ENCODE measurements at regions not wholly inside any gene's neighbourhood (a gene's known extent, or its start where the extent isn't known, plus 50 kb on each side); places are given as distances from the start of the nearest gene placed in this dataset.
A peak's percentile ranks its signal among the peaks of the same experiment; 100 is the strongest.

DNA sequence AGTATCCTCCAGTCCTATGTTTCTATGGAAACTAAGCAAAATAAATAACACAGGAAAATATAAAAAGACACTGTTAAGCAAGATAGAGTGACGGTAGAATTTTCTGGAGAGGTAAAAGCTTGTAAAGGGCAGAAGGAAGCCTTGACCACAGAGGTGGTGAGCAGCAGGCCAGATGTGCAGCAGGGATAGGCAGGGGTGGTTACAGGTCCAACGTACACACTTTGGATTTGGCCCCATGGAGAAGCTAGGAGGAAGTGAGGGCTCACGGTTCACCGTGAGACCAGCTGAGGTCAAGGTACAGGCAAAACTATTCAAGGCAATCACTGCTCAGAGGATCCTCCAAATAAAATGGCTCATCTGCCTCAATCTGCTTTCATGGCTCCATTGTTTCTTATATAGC is 242.8 kb downstream of the B3GLCT start:
- no peaks in the 10 kb centered on the region for H3K27me3 ChIP-seq (replicated peaks; ENCODE audit: control insufficient read depth, insufficient read depth, low read length)
- no peaks in the 10 kb centered on the region for H3K9me3 ChIP-seq (ENCODE audit: control insufficient read depth, low read length)
- no peaks in the 10 kb centered on the region for H3K36me3 ChIP-seq (ENCODE audit: control insufficient read depth, insufficient read depth, low read length, severe bottlenecking)
- H3K4me3 ChIP-seq (ENCODE audit: low read length), result no peak overlapping the region
- H3K9ac ChIP-seq (ENCODE audit: low read length), result no peak overlapping the region
- peaks cover 8% of the 10 kb centered on the region for H3K4me1 ChIP-seq (ENCODE audit: control insufficient read depth, insufficient read depth, low read length)
- no peak for DNase-seq (ENCODE audit: low read depth)

DNA sequence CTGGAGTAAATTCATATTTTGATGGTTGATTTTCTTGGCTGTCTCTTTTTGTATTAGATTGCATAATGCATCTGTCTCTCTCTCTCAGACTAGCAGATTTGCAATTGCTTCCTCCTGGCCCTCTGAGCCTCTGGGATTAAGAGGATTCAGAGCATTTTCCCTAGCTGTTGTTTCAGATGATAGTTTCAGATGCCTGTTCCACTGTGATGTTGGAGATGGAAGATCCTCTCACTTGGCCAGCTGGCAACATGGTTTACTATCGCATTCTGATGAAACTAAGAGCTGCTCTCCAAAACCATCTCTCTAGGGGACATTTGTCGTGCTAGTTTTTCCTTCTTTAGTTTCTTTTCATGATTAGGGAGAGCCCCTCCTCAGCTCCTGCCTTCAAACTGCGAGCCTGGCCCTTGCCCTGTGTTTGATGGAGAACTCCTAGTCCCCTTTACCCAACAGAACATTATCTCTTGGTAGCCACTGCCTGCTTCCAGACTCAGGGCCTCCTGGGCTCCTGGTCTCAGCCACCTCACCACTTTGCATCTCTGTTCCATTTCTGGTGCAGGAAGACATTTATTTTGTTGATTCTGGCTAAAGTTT is 244.6 kb downstream of the B3GLCT start:
- DNase-seq (ENCODE audit: low read depth), result peak; percentile 8
- Histone ChIP-seq H3K9me3 (ENCODE audit: control insufficient read depth, low read length) (no peaks in the 10 kb centered on the region), H3K36me3 (ENCODE audit: control insufficient read depth, insufficient read depth, low read length, severe bottlenecking) (no peaks in the 10 kb centered on the region), H3K9ac (ENCODE audit: low read length) (no peak overlapping the region), H3K4me1 (ENCODE audit: control insufficient read depth, insufficient read depth, low read length) (peaks cover 15% of the 10 kb centered on the region), H3K4me3 (ENCODE audit: low read length) (no peak overlapping the region), H3K27me3 (replicated peaks; ENCODE audit: control insufficient read depth, insufficient read depth, low read length) (no peaks in the 10 kb centered on the region)

DNA sequence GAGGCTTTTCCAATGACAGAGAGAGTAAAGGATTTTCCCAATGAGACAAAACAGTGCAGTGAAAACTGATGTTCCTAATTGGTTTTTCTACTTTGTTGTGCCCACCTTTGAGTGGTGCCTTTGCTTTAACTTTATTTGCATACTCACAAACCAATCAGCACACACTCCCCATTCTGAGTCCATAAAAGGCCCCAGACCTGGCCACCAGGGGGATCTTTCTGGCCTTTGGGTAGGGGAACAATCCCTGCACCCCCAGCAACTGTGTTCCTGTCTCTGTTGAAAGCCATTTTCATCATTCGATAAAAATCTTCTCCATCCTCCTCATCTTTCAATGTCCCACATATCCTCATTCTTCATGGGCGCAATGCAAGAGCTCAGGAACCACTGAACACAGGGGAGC is 252.8 kb downstream of the B3GLCT start:
- DNase-seq (ENCODE audit: low read depth), result no peak
- no peak overlapping the region for H3K4me3 ChIP-seq (ENCODE audit: low read length)
- H3K36me3 ChIP-seq (ENCODE audit: control insufficient read depth, insufficient read depth, low read length, severe bottlenecking), result no peaks in the 10 kb centered on the region
- H3K9ac ChIP-seq (ENCODE audit: low read length), result no peak overlapping the region
- peaks cover 7% of the 10 kb centered on the region for H3K4me1 ChIP-seq (ENCODE audit: control insufficient read depth, insufficient read depth, low read length)
- no peaks in the 10 kb centered on the region for H3K27me3 ChIP-seq (replicated peaks; ENCODE audit: control insufficient read depth, insufficient read depth, low read length)
- no peaks in the 10 kb centered on the region for H3K9me3 ChIP-seq (ENCODE audit: control insufficient read depth, low read length)

DNA sequence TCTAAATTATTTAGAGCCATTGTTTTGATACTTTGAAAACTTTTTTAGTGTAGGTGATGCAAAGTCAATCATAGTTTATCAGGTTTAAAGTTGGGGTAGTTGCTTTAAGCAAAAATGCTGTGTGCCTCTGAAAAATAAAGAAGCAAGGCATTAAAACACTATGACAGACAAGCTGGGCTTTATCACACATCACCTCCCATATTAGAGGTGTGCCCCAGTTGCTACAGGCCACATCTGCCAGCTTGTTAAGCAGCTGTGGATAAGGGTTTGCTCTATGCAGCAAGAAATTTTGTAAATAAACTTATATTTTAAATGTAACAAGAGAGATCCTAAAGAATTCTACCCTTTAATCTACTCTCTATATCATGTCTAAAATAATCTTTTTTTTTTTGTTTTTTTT is 255.8 kb downstream of the B3GLCT start:
- no peak overlapping the region for H3K4me3 ChIP-seq (ENCODE audit: low read length)
- H3K9ac ChIP-seq (ENCODE audit: low read length), result no peak overlapping the region
- H3K27me3 ChIP-seq (replicated peaks; ENCODE audit: control insufficient read depth, insufficient read depth, low read length), result no peaks in the 10 kb centered on the region
- DNase-seq (ENCODE audit: low read depth), result no peak
- H3K4me1 ChIP-seq (ENCODE audit: control insufficient read depth, insufficient read depth, low read length), result no peaks in the 10 kb centered on the region
- no peaks in the 10 kb centered on the region for H3K36me3 ChIP-seq (ENCODE audit: control insufficient read depth, insufficient read depth, low read length, severe bottlenecking)
- H3K9me3 ChIP-seq (ENCODE audit: control insufficient read depth, low read length), result no peaks in the 10 kb centered on the region

DNA sequence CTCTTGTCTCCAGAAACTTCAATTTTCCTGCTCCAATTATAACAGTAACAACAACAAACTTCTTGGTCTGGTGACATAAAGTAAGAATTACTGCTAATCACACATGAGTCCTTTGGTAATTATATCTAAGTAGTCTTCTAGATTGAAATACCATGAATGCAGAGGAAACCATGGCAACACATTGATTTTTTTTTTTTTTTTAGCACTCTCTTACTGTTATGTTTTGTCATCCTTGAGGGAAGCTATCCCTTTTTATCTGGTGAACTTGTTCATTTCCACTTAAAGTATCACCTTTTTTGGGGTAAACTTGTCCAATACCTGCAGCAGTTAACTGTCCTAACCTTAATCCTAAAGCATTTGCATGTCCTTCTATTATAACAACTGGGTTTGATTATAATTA is 256.3 kb downstream of the B3GLCT start:
- Histone ChIP-seq H3K9ac (ENCODE audit: low read length) (no peak overlapping the region), H3K36me3 (ENCODE audit: control insufficient read depth, insufficient read depth, low read length, severe bottlenecking) (no peaks in the 10 kb centered on the region), H3K4me1 (ENCODE audit: control insufficient read depth, insufficient read depth, low read length) (no peaks in the 10 kb centered on the region), H3K9me3 (ENCODE audit: control insufficient read depth, low read length) (no peaks in the 10 kb centered on the region), H3K4me3 (ENCODE audit: low read length) (no peak overlapping the region), H3K27me3 (replicated peaks; ENCODE audit: control insufficient read depth, insufficient read depth, low read length) (no peaks in the 10 kb centered on the region)
- no peak for DNase-seq (ENCODE audit: low read depth)

DNA sequence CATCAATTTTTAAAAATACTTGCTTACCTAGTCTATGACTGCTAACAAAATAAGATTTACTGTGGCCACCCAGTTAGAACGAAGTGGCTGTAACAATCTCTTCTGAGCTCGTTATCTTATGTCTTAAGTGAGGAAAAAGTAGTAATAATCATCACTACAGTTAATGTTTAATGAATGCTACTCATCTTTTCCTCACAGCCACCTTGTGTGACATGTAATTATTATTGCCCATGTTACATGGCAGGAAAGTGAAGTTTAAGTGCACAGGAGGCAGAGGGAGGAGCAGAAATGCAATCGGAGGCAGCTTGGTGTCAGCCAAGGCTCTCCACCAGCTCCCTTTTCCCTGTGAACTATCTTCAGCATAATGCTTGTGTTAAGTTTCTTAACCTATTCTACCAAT is 260.3 kb downstream of the B3GLCT start:
- H3K9me3 ChIP-seq (ENCODE audit: control insufficient read depth, low read length), result no peaks in the 10 kb centered on the region
- no peak overlapping the region for H3K9ac ChIP-seq (ENCODE audit: low read length)
- H3K4me1 ChIP-seq (ENCODE audit: control insufficient read depth, insufficient read depth, low read length), result peaks cover 8% of the 10 kb centered on the region
- no peaks in the 10 kb centered on the region for H3K27me3 ChIP-seq (replicated peaks; ENCODE audit: control insufficient read depth, insufficient read depth, low read length)
- no peaks in the 10 kb centered on the region for H3K36me3 ChIP-seq (ENCODE audit: control insufficient read depth, insufficient read depth, low read length, severe bottlenecking)
- no peak for DNase-seq (ENCODE audit: low read depth)
- no peak overlapping the region for H3K4me3 ChIP-seq (ENCODE audit: low read length)

DNA sequence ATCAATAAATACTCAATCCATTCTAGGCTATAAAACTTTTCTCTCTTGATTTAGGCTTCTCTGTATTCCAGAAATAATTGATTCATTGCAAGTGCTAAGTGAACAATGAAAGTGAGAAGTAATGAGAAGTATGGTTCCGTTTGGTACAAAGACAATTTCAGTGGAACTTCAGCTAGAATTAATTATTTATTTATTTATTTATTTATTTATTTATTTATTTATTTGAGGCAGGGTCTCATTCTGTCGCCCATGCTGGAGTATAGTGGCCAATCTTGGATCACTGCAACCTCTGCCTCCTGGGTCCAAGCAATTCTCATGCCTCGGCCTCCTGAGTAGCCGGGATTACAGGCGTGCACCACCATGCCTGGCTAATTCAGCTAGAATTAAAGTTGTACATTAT is 262.1 kb downstream of the B3GLCT start:
- Histone ChIP-seq H3K4me3 (ENCODE audit: low read length) (no peak overlapping the region), H3K36me3 (ENCODE audit: control insufficient read depth, insufficient read depth, low read length, severe bottlenecking) (no peaks in the 10 kb centered on the region), H3K4me1 (ENCODE audit: control insufficient read depth, insufficient read depth, low read length) (peaks cover 8% of the 10 kb centered on the region), H3K9me3 (ENCODE audit: control insufficient read depth, low read length) (no peaks in the 10 kb centered on the region), H3K27me3 (replicated peaks; ENCODE audit: control insufficient read depth, insufficient read depth, low read length) (no peaks in the 10 kb centered on the region), H3K9ac (ENCODE audit: low read length) (no peak overlapping the region)
- no peak for DNase-seq (ENCODE audit: low read depth)

DNA sequence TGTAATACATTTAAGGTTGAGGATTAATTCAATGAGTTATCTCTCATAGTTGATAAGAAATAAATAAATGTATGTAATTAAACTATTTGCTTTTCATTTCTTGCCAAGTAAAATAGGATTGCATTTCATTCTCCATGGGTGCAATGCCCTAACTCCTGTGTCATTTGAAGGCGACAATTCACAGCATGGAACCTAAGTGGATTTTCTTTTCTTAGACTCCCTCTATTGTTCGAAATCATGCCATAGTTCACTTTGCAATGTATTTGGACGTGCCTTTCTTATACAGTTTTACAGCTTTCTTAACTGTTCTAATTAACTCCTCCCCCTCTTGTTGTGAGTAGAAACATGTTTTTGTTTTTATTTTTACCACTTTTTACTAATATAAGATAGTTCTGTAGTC is 263.0 kb downstream of the B3GLCT start:
- no peaks in the 10 kb centered on the region for H3K9me3 ChIP-seq (ENCODE audit: control insufficient read depth, low read length)
- peaks cover 8% of the 10 kb centered on the region for H3K4me1 ChIP-seq (ENCODE audit: control insufficient read depth, insufficient read depth, low read length)
- H3K27me3 ChIP-seq (replicated peaks; ENCODE audit: control insufficient read depth, insufficient read depth, low read length), result no peaks in the 10 kb centered on the region
- H3K4me3 ChIP-seq (ENCODE audit: low read length), result no peak overlapping the region
- no peaks in the 10 kb centered on the region for H3K36me3 ChIP-seq (ENCODE audit: control insufficient read depth, insufficient read depth, low read length, severe bottlenecking)
- H3K9ac ChIP-seq (ENCODE audit: low read length), result no peak overlapping the region
- no peak for DNase-seq (ENCODE audit: low read depth)

DNA sequence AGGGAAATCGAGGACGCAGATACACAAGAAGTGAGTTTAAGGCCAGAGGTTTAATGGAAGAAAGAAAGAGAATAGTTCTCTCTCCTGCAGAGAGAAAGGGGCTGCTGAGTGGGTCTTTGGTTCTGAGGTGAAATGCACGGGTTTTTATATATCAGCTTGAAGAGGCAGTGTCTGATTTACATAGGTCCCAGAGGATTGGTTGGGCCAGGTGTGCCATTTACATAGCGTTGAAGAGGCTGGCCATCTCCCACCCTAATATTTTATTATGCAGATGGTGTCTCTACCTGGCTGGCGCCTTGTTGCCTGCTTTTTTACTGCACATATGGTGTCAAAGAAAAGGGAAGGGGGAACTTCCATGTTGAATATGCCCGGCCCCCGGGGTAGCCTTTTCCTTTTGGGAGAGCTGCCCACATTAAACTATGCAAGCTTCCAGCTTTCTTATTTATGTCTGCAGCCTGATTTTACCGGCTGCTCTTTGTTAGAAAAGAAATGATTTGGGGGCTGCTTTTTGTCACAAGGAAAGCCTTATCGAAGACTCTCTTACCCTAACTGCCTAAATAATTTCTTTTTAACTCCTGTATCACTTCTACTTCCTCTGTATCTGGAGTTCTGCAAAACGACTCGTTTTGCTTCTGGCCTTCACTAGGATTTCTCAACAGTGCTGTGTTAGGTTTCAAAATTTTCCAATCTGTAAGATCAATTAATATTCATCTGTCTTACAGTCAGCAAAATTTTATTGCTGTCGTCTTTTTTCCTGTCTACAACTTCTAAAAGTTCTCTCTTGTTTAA is 268.5 kb downstream of the B3GLCT start:
- no peaks in the 10 kb centered on the region for H3K9me3 ChIP-seq (ENCODE audit: control insufficient read depth, low read length)
- DNase-seq (ENCODE audit: low read depth), result no peak
- no peaks in the 10 kb centered on the region for H3K36me3 ChIP-seq (ENCODE audit: control insufficient read depth, insufficient read depth, low read length, severe bottlenecking)
- no peak overlapping the region for H3K4me3 ChIP-seq (ENCODE audit: low read length)
- no peak overlapping the region for H3K9ac ChIP-seq (ENCODE audit: low read length)
- H3K27me3 ChIP-seq (replicated peaks; ENCODE audit: control insufficient read depth, insufficient read depth, low read length), result no peaks in the 10 kb centered on the region
- peaks cover 8% of the 10 kb centered on the region for H3K4me1 ChIP-seq (ENCODE audit: control insufficient read depth, insufficient read depth, low read length)

DNA sequence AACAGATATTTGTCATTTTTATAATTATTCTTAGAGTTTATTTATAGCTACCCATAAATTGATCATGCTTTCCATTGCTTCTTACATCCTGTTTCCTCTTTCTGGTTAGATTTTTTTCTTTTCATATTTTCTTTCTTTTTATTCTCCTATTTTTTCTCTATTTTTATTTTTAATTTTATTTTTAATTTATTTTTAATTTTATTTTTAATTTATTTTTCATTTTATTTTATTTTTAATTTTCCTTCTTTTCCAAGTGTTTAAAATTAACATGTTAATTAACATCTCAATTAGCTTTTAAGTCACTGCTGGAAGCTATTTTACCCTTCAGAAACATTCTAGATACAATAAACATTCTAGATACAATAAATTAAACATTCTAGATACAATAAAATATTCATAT is 269.6 kb downstream of the B3GLCT start:
- no peak overlapping the region for H3K9ac ChIP-seq (ENCODE audit: low read length)
- no peaks in the 10 kb centered on the region for H3K36me3 ChIP-seq (ENCODE audit: control insufficient read depth, insufficient read depth, low read length, severe bottlenecking)
- no peaks in the 10 kb centered on the region for H3K27me3 ChIP-seq (replicated peaks; ENCODE audit: control insufficient read depth, insufficient read depth, low read length)
- peaks cover 1% of the 10 kb centered on the region for H3K4me1 ChIP-seq (ENCODE audit: control insufficient read depth, insufficient read depth, low read length)
- H3K4me3 ChIP-seq (ENCODE audit: low read length), result no peak overlapping the region
- DNase-seq (ENCODE audit: low read depth), result no peak
- no peaks in the 10 kb centered on the region for H3K9me3 ChIP-seq (ENCODE audit: control insufficient read depth, low read length)

DNA sequence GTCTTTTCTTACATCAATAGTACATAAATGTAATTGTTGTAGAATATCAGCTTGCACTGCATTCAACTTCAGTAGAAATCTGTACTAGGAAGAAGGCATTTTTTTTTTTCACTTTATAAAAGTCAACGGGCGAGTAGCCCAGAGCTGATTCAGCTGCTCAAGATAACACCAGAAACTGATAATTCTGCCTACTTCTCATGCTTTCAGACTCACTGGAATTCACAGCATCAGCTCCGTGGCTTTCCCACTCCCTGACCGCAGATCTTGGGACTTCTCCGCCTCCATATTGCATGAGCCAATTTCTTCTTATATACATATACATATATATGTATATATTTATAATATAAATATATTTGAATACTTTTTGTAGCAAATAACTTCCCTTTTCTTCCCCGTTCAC is 263.1 kb upstream of the RXFP2 start:
- Histone ChIP-seq H3K36me3 (ENCODE audit: control insufficient read depth, insufficient read depth, low read length, severe bottlenecking) (no peaks in the 10 kb centered on the region), H3K9me3 (ENCODE audit: control insufficient read depth, low read length) (no peaks in the 10 kb centered on the region), H3K27me3 (replicated peaks; ENCODE audit: control insufficient read depth, insufficient read depth, low read length) (no peaks in the 10 kb centered on the region), H3K4me3 (ENCODE audit: low read length) (no peak overlapping the region), H3K9ac (ENCODE audit: low read length) (no peak overlapping the region), H3K4me1 (ENCODE audit: control insufficient read depth, insufficient read depth, low read length) (peaks cover 16% of the 10 kb centered on the region)
- DNase-seq (ENCODE audit: low read depth), result peak; percentile 72

DNA sequence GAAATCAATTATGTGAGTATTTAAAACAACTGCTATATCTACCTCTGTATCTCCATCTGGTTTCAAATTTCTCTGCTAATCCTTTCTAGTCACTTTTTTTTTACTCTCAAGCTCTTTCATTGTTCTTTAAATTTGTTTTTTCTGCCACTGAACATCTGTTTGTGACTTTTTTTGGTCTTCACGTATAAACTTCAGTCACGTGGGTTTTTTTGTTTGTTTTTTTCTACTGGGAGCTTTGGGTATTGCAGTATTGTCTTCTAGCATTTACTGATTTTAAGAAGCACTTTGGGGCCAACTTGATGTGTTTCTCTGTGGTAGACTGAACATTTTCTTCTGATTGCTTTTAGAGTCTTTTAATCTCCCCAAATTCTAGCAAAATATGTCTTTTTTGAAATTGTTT is 262.6 kb upstream of the RXFP2 start:
- no peaks in the 10 kb centered on the region for H3K9me3 ChIP-seq (ENCODE audit: control insufficient read depth, low read length)
- H3K36me3 ChIP-seq (ENCODE audit: control insufficient read depth, insufficient read depth, low read length, severe bottlenecking), result no peaks in the 10 kb centered on the region
- H3K4me3 ChIP-seq (ENCODE audit: low read length), result no peak overlapping the region
- DNase-seq (ENCODE audit: low read depth), result peak; percentile 59
- no peak overlapping the region for H3K9ac ChIP-seq (ENCODE audit: low read length)
- peaks cover 16% of the 10 kb centered on the region for H3K4me1 ChIP-seq (ENCODE audit: control insufficient read depth, insufficient read depth, low read length)
- H3K27me3 ChIP-seq (replicated peaks; ENCODE audit: control insufficient read depth, insufficient read depth, low read length), result no peaks in the 10 kb centered on the region
